Activated CD4-positive, alpha-beta T cell treated with anti-CD3 and anti-CD28 coated beads, Interleukin-2, Interleukin-4, amounts not matched to agents 100 ng/mL and 50 ng/mL, durations not matched to agents 16 hours and 8 hours (primary cell): ENCODE measurements at regions not wholly inside any gene's neighbourhood (a gene's known extent, or its start where the extent isn't known, plus 50 kb on each side); places are given as distances from the start of the nearest gene placed in this dataset.

Experiments used
- DNase-seq: peaks from one replicate; pipeline ENCODE4 v3.0.0-alpha.2; 2020; ENCODE audit warnings: low spot score

- no peak for DNase-seq
Measured at GRCh38 chr3:83740504-83740903, 1218.3 kb upstream of the CADM2 start.

DNA sequence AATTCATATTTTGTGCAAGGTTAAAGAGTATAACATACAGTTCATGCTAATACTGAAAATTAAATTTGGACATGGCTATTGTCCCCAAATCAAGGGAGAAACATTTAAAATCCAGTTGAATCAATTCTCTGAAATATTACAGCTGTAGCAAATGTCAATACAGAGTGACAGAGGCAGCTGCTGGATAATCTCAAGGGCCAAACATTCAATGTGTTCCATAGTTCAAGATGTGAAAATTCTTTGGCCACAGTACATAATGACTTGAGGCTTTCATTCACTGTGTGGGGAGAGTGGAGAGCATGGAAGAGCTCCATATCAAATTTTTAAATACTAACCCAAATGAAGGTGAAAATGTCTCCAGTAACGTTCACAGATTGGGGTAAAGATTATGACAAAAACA, 1192.8 kb upstream of the CADM2 start:
- no peak for DNase-seq

DNA sequence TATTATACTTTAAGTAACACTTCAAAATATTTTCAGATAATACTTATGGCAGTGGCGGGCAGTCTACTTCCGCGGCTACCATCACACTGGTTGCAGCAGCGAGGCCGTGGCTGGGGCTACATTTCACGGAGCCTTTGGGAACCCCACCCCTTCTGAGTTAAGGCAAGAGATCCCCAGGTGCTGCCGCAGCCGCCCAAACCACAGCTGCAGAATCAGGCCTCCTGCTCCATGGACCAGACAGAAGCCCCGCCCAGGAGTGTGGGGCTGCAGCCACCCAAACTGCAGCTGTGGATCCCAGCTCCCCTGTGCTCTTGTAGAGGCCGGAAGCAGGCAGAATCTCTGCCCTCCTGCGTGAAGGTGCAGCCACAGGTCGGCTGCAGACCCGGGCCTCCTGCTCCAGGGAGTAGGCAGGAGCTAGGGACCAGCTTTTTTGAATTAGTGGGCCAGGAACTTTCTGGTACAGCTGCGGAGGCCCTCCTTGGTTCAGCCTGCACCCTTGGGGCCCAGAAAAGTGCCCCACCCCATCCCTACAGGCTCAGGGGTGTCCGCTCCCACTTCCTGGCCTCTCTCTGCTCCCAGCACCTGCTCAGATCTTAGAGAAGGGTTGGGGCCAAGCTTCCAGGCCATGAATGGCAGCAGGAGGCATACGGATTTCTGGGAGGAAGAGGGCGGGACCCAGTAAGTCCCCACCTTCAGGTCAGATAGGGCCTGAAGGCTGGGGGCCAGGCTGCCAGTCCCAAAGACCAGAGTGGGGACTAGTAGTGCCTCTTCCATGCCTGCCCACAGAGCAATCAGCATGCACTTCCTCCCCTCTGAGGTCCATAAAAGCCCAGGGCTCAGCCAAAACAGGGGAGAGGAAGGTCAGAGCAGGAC, 1188.8 kb upstream of the CADM2 start:
- no peak for DNase-seq

GRCh38 chr3:83770664-83771402, 1188.0 kb upstream of the CADM2 start:
- no peak for DNase-seq

GRCh38 chr3:83802801-83803200, 1156.0 kb upstream of the CADM2 start:
- DNase-seq: no peak

- DNase-seq: no peak
Measured at GRCh38 chr3:83807511-83807910, 1151.3 kb upstream of the CADM2 start.

GRCh38 chr3:83813176-83813575, 1145.6 kb upstream of the CADM2 start:
- no peak for DNase-seq

DNA sequence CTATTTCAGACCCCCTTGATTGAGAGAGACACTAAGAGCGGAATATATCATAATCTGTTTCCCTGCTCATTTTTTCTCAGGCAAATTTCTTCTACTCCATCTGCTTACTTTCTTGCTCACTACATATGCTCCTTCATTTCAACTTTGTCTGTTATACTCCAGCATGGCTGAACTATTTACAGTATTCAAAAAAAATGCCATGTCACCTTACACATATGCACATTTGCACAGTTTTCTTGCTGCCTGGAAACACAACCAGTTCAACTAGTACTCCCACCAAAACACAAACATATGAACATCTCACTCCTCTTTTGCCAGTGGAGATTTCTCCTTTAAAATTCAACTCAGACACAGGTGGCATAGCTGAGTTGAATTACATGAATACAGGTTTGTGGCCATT, 1142.1 kb upstream of the CADM2 start:
- DNase-seq: no peak

- no peak for DNase-seq
Measured at GRCh38 chr3:83821506-83821905, 1137.3 kb upstream of the CADM2 start.

DNA sequence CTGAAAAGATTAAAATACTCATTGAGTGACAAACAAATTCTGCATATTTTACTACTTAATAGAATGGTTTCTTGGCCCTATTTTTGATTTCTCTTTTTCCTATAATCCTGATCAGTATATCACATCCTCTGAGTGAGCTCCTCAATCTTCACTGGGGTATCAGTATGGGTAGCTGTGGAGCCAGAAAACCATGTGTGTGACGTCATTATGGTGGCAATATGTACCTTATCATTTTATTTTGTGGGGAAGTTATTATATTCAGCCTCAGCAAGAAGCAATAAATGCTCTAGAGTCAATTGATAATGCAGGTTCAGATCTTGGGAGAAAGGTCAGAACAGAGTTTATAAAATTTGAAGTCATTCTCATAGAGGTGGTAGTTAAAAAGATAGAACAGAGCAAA, 1135.7 kb upstream of the CADM2 start:
- no peak for DNase-seq

DNA sequence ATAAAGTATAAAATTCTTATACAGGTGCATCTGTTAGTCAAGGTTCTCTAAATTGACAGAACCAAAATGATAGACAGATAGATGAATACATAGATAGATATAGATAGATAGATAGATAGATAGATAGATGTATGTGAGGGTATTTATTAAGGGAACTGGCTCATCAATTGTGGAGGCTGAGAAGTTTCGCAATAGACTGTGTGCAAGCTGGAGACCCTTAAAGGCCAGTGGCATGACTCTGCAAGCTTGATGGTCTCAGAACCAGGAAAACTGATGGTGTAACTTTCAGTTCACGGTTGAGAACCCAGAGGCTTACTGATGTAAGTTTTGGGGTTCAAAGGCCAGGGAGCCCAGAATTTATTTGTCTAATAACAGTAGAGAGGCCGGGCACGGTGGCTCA, 1123.7 kb upstream of the CADM2 start:
- DNase-seq: no peak

GRCh38 chr3:83842511-83842910, 1116.3 kb upstream of the CADM2 start:
- no peak for DNase-seq

DNA sequence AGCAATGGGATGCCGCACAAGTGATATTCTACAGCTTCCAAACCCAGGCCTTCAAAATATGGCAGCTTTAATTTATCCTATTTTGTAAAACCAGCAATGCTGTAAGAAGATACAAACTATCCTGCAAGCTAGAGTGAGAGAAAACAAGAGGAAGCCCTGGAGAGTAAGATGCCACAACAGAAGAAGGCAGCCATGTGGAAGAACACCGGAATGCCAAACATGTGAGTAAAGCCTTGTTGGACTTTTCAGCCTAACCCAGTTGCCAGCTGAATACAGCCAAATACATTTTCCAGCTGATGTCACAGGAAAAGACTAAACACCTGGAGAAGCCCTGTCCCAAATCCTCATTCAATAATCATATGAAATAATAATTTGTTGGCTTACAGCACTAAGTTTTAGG, 1115.1 kb upstream of the CADM2 start:
- no peak for DNase-seq

- DNase-seq: no peak
Measured at GRCh38 chr3:83849106-83849730, 1109.6 kb upstream of the CADM2 start.

GRCh38 chr3:83863380-83863779, 1095.4 kb upstream of the CADM2 start:
- no peak for DNase-seq

DNA sequence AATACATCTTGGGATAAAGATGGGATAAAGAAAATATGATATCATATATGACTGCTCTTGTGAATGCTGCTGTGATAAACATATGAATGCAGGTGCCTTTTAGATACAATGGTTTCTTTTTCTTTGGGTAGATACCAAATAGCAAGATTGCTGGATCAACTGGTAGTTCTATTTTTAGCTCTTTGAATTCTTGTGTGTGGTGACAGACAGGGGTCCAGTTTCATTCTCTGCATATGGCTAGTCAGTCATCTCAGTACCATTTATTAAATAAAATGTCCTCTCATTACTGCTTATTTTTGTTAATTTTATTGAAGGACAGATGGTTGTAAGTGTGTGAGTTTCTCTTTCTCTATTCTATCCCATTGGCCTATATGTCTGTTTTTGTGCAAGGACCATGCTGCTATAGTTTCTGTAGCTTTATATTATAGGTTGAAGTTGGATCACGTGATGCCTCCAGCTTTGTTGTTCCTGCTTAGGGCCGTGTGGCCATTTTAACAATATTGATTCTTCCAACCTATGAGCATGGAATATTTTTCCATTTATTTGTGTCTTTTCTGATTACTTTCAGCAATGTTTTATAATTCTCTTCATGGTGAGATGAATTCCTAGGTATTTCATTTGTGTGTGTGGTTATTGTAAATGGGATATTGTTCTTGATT, 1089.8 kb upstream of the CADM2 start:
- DNase-seq: no peak

DNA sequence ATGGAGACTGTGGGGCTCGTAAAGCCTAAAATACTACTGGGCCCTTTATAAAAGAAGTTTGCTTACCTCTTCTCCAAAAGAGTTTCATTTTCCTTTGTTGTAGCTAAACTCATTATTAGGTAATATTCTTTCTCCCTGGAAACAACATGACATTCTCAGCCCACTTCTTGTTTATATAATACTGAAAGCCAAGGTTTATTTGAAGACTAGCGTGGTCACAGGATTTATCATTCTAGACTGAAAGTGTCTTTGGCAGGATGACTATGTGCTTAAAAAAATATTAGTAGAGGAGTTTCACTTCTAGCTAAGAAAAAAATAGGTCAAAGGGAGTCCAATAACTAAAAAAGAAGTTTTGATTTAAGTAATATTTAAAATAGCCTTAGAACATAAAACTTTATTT, 1085.2 kb upstream of the CADM2 start:
- DNase-seq: no peak

DNA sequence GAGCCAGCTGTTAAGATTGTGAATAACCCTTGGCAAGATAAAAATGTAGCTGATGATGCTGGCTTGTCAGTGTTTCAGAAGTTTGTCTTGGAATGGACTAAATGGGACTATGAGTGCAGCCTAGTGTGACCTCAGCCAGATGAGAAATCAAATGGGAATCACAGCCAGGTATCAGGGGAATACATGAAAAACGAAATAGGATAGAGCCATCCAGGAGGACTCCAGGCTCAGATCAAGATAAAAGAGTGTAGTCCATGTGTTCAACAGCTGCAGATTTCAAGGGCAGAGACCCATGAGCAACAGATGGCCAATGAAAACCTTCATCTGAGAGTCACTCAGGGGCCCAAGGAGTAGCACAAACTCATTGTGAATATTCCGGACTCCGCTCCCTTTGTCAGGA, 1080.9 kb upstream of the CADM2 start:
- no peak for DNase-seq

DNA sequence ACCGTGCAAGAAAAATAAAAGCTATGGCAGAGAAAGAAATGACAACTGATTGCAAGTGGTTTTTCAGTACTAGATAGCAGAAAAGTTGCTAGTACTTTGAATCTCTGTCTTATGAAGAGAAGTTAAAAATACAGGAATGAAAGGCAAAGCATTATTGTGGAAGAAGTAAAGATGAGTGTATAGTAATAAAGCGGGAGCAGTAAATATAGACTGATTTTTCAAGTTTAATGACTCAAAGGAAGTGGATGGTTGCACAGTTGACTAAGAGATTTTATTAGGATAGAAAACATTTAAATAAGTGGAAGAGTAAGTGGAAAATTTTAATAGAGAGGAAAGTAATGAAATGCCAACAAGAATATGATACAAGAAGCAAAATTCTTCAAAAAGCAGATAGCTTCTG, 1076.1 kb upstream of the CADM2 start:
- no peak for DNase-seq

- no peak for DNase-seq
Measured at GRCh38 chr3:83890039-83890762, 1068.6 kb upstream of the CADM2 start.

- DNase-seq: no peak
Measured at GRCh38 chr3:83890763-83891135, 1068.0 kb upstream of the CADM2 start.

GRCh38 chr3:83894223-83894622, 1064.6 kb upstream of the CADM2 start:
- DNase-seq: no peak
